HCT116 (cell line): ENCODE measurements at regions not wholly inside any gene's neighbourhood (a gene's known extent, or its start where the extent isn't known, plus 50 kb on each side); places are given as distances from the start of the nearest gene placed in this dataset.

Source experiments
- ATAC-seq: fragments of 200-7000 bp; cut with Tn5 transposase; 2 replicates; pipeline ENCODE4 v1.9.1; 2020; ENCODE audit warnings: mild to moderate bottlenecking, moderate library complexity
- BruUV-seq: library from RNA; stranded (reverse); fragments of 400-500 nt; replicated peaks from 2 replicates; lab custom pipeline; 2021; lab: Mats Ljungman, UMichigan
- CTCF ChIA-PET: fragments of 300-600 bp; sonication (Branson Sonifier 250); formaldehyde crosslinking; loops from one replicate; lab custom pipeline; 2021; ENCODE audit warnings: antibody characterized with exemption; lab: Charles Lee
- POLR2A ChIA-PET: fragments of 300-600, 350-600 bp; sonication (Branson Sonifier 250); formaldehyde crosslinking; loops from one replicate; lab custom pipeline; 2021; ENCODE audit warnings: antibody characterized with exemption; lab: Charles Lee
- RAD21 ChIA-PET, 2 experiments: fragments of 300-600 bp; sonication (Branson Sonifier 250); formaldehyde crosslinking; loops; one replicate each; lab custom pipeline; 2023; ENCODE audit warnings: low total read pairs in 2 of 2; ENCODE audit not compliant: uncharacterized antibody in 2 of 2, unreplicated experiment in 2 of 2, low non-redundant PET in 1 of 2; lab: Charles Lee
- DNase-seq: peaks from one replicate; pipeline ENCODE4 v3.0.0-alpha.2; 2010; ENCODE audit warnings: low read depth, low spot score
- H2AFZ ChIP-seq: fragments of 200-600 bp; shearing (Covaris generic), sonication (generic); 2 replicates; pipeline ENCODE4 v1.6.1; 2017; ENCODE audit warnings: low read depth, mixed run types, mixed read lengths, antibody characterized with exemption, low read length; ENCODE audit not compliant: poor library complexity, severe bottlenecking
- H3K27ac ChIP-seq: 2 replicates; pipeline ENCODE4 v1.5.1; 2012; ENCODE audit warnings: low read depth, low read length
- H3K27me3 ChIP-seq: fragments of 200-600 bp; sonication (generic); 2 replicates; pipeline ENCODE4 v1.6.1; 2016; ENCODE audit warnings: mixed run types, low read length, mixed read lengths; ENCODE audit not compliant: insufficient read depth
- H3K36me3 ChIP-seq, 2 experiments: fragments of 200-500 bp in 1 of 2; fragments of 200-600 bp in 1 of 2; sonication (Bioruptor generic) in 1 of 2; sonication (generic) in 1 of 2; 2 replicates each; pipeline versions ENCODE4 v1.5.1 to v1.6.1; 2014 to 2016; ENCODE audit warnings: low read length in 2 of 2, inconsistent platforms in 1 of 2, mixed read lengths in 1 of 2, mixed run types in 1 of 2; ENCODE audit not compliant: insufficient read depth in 2 of 2, control insufficient read depth in 1 of 2
- H3K4me1 ChIP-seq, 2 experiments: fragments of 200-600 bp in 1 of 2; sonication (generic) in 1 of 2; 2 replicates each; pipeline versions ENCODE4 v1.5.1 to v1.6.1; 2012 to 2017; ENCODE audit warnings: low read length in 2 of 2, inconsistent platforms in 1 of 2, mild to moderate bottlenecking in 1 of 2, mixed read lengths in 1 of 2, mixed run types in 1 of 2, moderate library complexity in 1 of 2; ENCODE audit not compliant: insufficient read depth in 2 of 2, control insufficient read depth in 1 of 2
- H3K4me2 ChIP-seq: fragments of 200-600 bp; sonication (generic); 2 replicates; pipeline ENCODE4 v1.6.1; 2017; ENCODE audit warnings: mixed run types, low read length, mixed read lengths
- H3K4me3 ChIP-seq, 2 experiments: fragments of 200-600 bp in 1 of 2; sonication (generic) in 1 of 2; replicated peaks in 1 of 2; 2 replicates each; pipeline ENCODE4 v1.5.1; 2011 to 2016; ENCODE audit warnings: low read length in 2 of 2, control low read depth in 1 of 2, low read depth in 1 of 2, mild to moderate bottlenecking in 1 of 2, mixed read lengths in 1 of 2, mixed run types in 1 of 2
- H3K79me2 ChIP-seq: fragments of 200-600 bp; sonication (generic); 2 replicates; pipeline ENCODE4 v1.6.1; 2017; ENCODE audit warnings: mild to moderate bottlenecking, mixed run types, low read length, moderate library complexity, mixed read lengths; ENCODE audit not compliant: insufficient read depth
- H3K9ac ChIP-seq: fragments of 200-600 bp; sonication (generic); 2 replicates; pipeline ENCODE4 v1.6.1; 2016; ENCODE audit warnings: low read length, mixed read lengths
- H3K9me2 ChIP-seq: fragments of 200-600 bp; sonication (generic), shearing (Covaris generic); 2 replicates; pipeline ENCODE4 v1.6.1; 2017; ENCODE audit warnings: mixed run types, mild to moderate bottlenecking, moderate library complexity; ENCODE audit not compliant: insufficient read depth
- H3K9me3 ChIP-seq, 2 experiments: fragments of 200-500 bp in 1 of 2; fragments of 200-600 bp in 1 of 2; sonication (Bioruptor generic) in 1 of 2; sonication (generic) in 1 of 2; 2 replicates each; pipeline ENCODE4 v1.6.1; 2014 to 2017; ENCODE audit warnings: low read length in 2 of 2, mixed read lengths in 2 of 2, inconsistent platforms in 1 of 2, low read depth in 1 of 2, mild to moderate bottlenecking in 1 of 2, mixed run types in 1 of 2, moderate library complexity in 1 of 2; ENCODE audit not compliant: control insufficient read depth in 1 of 2, insufficient read depth in 1 of 2
- H4K20me1 ChIP-seq: fragments of 200-600 bp; sonication (generic), shearing (Covaris generic); 2 replicates; pipeline ENCODE4 v1.6.1; 2017; ENCODE audit warnings: mixed run types, mild to moderate bottlenecking, moderate library complexity; ENCODE audit not compliant: insufficient read depth
- CBX3 ChIP-seq: IDR thresholded peaks from 2 replicates; pipeline ENCODE4 v1.6.1; 2012; ENCODE audit warnings: low read depth
- CEBPB ChIP-seq: IDR thresholded peaks from 2 replicates; pipeline ENCODE4 v1.6.1; 2012; ENCODE audit warnings: low read depth
- EGR1 ChIP-seq: IDR thresholded peaks from 2 replicates; pipeline ENCODE4 v1.6.1; 2012; ENCODE audit warnings: low read depth
- FOSL1 ChIP-seq: IDR thresholded peaks from 2 replicates; pipeline ENCODE4 v1.6.1; 2012; ENCODE audit warnings: low read depth
- RAD21 ChIP-seq: IDR thresholded peaks from 2 replicates; pipeline ENCODE4 v1.6.1; 2012; ENCODE audit warnings: low read depth, mild to moderate bottlenecking
- SRF ChIP-seq: IDR thresholded peaks from 2 replicates; pipeline ENCODE4 v1.6.1; 2012; ENCODE audit warnings: low read depth
- YY1 ChIP-seq: IDR thresholded peaks from 2 replicates; pipeline ENCODE4 v1.6.1; 2011; ENCODE audit warnings: low read length, low read depth, moderate library complexity, mild to moderate bottlenecking; ENCODE audit not compliant: insufficient replicate concordance; ENCODE audit errors: extremely low read depth
- ZFX ChIP-seq: fragments of 450-650 bp; IDR thresholded peaks from 2 replicates; pipeline ENCODE4 v1.6.1; 2017
- intact Hi-C: fragments of 100-400 bp; cut with micrococcal nuclease; formaldehyde crosslinking; loops from 2 replicates; pipeline ENCODE4 v1.10.0; 2022
- TF ChIP-seq, protein P1 (sequence below): IDR thresholded peaks from 2 replicates; pipeline ENCODE4 v1.6.1; 2012; ENCODE audit warnings: low read depth

DNA sequence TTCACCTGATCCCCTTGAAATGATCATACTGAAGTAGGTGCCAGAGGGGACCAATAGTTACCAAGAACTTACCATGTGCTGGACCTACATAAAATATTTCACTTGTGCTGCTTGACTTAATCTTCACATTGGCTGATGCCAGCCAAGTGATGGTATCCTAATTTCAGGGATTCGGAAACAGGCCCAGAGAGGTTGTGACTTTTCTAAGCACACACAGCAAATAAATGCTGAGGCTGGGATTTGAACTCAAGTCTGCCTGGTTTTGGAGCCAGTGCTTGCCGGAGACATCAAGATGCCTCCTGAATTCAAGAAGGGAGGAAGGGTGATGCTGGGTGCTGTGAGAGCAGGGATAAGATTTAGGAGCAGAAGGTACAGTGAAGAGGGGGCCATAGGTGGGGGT is 173.5 kb upstream of the LHX5 start:
- no peak overlapping the region for H3K4me2 ChIP-seq
- DNase-seq (no peak), ATAC-seq (no peak)
- H2AFZ ChIP-seq: no peak overlapping the region
- H3K36me3 ChIP-seq: no peaks in the 10 kb centered on the region
- POLR2A ChIA-PET: no interaction called here
- BruUV-seq: no TSS peak
- H3K79me2 ChIP-seq: no peaks in the 10 kb centered on the region
- H4K20me1 ChIP-seq: no peaks in the 10 kb centered on the region
- H3K4me3 ChIP-seq: no peak overlapping the region
- H3K27me3 ChIP-seq: peaks cover 30% of the 10 kb centered on the region
- no peaks in the 10 kb centered on the region for H3K9me2 ChIP-seq
- RAD21 ChIA-PET: no interaction called here
- H3K9me3 ChIP-seq: no peaks in the 10 kb centered on the region
- CTCF ChIA-PET: no interaction called here
- no peak overlapping the region for H3K27ac ChIP-seq
- H3K4me1 ChIP-seq: no peaks in the 10 kb centered on the region
- intact Hi-C loops: no loop called here
- no peak overlapping the region for H3K9ac ChIP-seq
- TF ChIP-seq RAD21 (no peak), SRF (no peak), YY1 (no peak), FOSL1 (no peak), EGR1 (no peak), CBX3 (no peak), ZFX (no peak), CEBPB (no peak)
- TF ChIP-seq, protein P1, sequence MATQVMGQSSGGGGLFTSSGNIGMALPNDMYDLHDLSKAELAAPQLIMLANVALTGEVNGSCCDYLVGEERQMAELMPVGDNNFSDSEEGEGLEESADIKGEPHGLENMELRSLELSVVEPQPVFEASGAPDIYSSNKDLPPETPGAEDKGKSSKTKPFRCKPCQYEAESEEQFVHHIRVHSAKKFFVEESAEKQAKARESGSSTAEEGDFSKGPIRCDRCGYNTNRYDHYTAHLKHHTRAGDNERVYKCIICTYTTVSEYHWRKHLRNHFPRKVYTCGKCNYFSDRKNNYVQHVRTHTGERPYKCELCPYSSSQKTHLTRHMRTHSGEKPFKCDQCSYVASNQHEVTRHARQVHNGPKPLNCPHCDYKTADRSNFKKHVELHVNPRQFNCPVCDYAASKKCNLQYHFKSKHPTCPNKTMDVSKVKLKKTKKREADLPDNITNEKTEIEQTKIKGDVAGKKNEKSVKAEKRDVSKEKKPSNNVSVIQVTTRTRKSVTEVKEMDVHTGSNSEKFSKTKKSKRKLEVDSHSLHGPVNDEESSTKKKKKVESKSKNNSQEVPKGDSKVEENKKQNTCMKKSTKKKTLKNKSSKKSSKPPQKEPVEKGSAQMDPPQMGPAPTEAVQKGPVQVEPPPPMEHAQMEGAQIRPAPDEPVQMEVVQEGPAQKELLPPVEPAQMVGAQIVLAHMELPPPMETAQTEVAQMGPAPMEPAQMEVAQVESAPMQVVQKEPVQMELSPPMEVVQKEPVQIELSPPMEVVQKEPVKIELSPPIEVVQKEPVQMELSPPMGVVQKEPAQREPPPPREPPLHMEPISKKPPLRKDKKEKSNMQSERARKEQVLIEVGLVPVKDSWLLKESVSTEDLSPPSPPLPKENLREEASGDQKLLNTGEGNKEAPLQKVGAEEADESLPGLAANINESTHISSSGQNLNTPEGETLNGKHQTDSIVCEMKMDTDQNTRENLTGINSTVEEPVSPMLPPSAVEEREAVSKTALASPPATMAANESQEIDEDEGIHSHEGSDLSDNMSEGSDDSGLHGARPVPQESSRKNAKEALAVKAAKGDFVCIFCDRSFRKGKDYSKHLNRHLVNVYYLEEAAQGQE: no peak
